ENCODE measurements at regions not wholly inside any gene's neighbourhood (a gene's known extent, or its start where the extent isn't known, plus 50 kb on each side); places are given as distances from the start of the nearest gene placed in this dataset.

GRCh38 chr1:233487408-233487807 lies 126.5 kb upstream of the KCNK1 start:
- Histone ChIP-seq H3K9ac (ENCODE audit: insufficient read depth in 1 of 2, low read length in 2 of 2) (no peak overlapping the region), H3K27ac (ENCODE audit: low read depth in 1 of 2, low read length in 1 of 2) (no peak overlapping the region), H3K4me1 (ENCODE audit: control insufficient read depth in 5 of 5, insufficient read depth in 5 of 5, low read length in 5 of 5) (no peaks in the 10 kb centered on the region), H3K27me3 (ENCODE audit: control insufficient read depth in 3 of 3, insufficient read depth in 3 of 3, low read length in 2 of 3) (no peaks in the 10 kb centered on the region), H3K9me3 (ENCODE audit: control insufficient read depth in 4 of 4, insufficient read depth in 3 of 4, low read length in 3 of 4) (no peaks in the 10 kb centered on the region), H3K36me3 (ENCODE audit: control insufficient read depth in 4 of 4, insufficient read depth in 4 of 4, low read length in 4 of 4) (no peaks in the 10 kb centered on the region), H3K4me3 (no peak overlapping the region)
- DNase-seq, result no peak
- TF ChIP-seq CTCF (IDR thresholded peaks at IDR 0.05; ENCODE audit: control extremely low read depth, extremely low read depth), result no peak
- ATAC-seq (ENCODE audit: insufficient read depth, low FRiP score), result no peak

GRCh38 chr1:233489411-233489810 lies 124.5 kb upstream of the KCNK1 start:
- 82% methylated on average over 4 of the region's 4 CpGs for WGBS, 2 donors
- Histone ChIP-seq H3K27me3 (ENCODE audit: control insufficient read depth in 3 of 3, insufficient read depth in 3 of 3, low read length in 2 of 3) (no peaks in the 10 kb centered on the region), H3K27ac (ENCODE audit: low read depth in 1 of 2, low read length in 1 of 2) (no peak overlapping the region), H3K36me3 (ENCODE audit: control insufficient read depth in 4 of 4, insufficient read depth in 4 of 4, low read length in 4 of 4) (no peaks in the 10 kb centered on the region), H3K9me3 (ENCODE audit: control insufficient read depth in 4 of 4, insufficient read depth in 3 of 4, low read length in 3 of 4) (no peaks in the 10 kb centered on the region), H3K4me1 (ENCODE audit: control insufficient read depth in 5 of 5, insufficient read depth in 5 of 5, low read length in 5 of 5) (no peaks in the 10 kb centered on the region), H3K9ac (ENCODE audit: insufficient read depth in 1 of 2, low read length in 2 of 2) (no peak overlapping the region), H3K4me3 (no peak overlapping the region)
- TF ChIP-seq CTCF (IDR thresholded peaks at IDR 0.05; ENCODE audit: control extremely low read depth, extremely low read depth), result no peak
- ATAC-seq (ENCODE audit: insufficient read depth, low FRiP score), result no peak
- DNase-seq, result no peak

GRCh38 chr1:233490488-233490887 lies 123.4 kb upstream of the KCNK1 start:
- Histone ChIP-seq H3K27me3 (ENCODE audit: control insufficient read depth in 3 of 3, insufficient read depth in 3 of 3, low read length in 2 of 3) (no peaks in the 10 kb centered on the region), H3K36me3 (ENCODE audit: control insufficient read depth in 4 of 4, insufficient read depth in 4 of 4, low read length in 4 of 4) (no peaks in the 10 kb centered on the region), H3K9me3 (ENCODE audit: control insufficient read depth in 4 of 4, insufficient read depth in 3 of 4, low read length in 3 of 4) (no peaks in the 10 kb centered on the region), H3K4me3 (no peak overlapping the region), H3K27ac (ENCODE audit: low read depth in 1 of 2, low read length in 1 of 2) (no peak overlapping the region), H3K9ac (ENCODE audit: insufficient read depth in 1 of 2, low read length in 2 of 2) (no peak overlapping the region), H3K4me1 (ENCODE audit: control insufficient read depth in 5 of 5, insufficient read depth in 5 of 5, low read length in 5 of 5) (no peaks in the 10 kb centered on the region)
- TF ChIP-seq CTCF (IDR thresholded peaks at IDR 0.05; ENCODE audit: control extremely low read depth, extremely low read depth), result no peak
- ATAC-seq (ENCODE audit: insufficient read depth, low FRiP score), result no peak
- DNase-seq, result no peak
- 62 to 64% methylated on average over 2 of the region's 2 CpGs for WGBS, 2 donors

DNA sequence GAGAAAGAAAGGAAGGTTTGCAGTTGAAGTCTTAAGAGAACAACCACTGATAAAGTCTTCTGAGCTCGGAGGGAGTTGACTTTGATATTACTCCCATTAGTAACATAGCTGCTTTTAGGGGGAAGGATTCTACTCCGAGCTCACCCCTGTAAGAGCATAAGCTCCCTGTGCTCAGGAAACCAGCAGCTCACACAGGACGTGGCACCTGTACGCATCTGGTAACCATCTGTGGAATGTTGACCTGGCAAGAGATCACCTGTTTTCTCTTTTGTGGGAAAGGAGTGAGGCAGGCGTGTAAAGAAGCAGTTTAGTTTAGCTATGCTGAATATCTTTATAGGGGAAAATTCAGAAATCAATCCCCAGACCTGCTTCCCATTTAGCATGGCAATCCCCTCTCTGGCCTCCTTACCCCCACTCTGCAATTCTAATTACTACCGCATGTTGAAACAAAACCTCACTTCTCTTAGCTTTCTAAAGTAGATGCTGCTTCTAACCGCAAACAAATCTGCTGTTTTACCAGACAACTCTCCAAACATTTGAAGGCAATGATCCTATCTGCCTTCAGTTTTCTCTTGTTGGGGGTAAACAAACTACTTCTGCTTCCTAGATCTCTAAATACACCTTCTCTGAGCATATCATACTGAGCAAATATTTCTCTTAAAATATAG lies 121.8 kb upstream of the KCNK1 start:
- WGBS, 2 donors, result 58 to 66% methylated on average over 7 of the region's 7 CpGs
- H3K4me3 ChIP-seq, result no peak overlapping the region
- no peaks in the 10 kb centered on the region for H3K4me1 ChIP-seq (ENCODE audit: control insufficient read depth in 5 of 5, insufficient read depth in 5 of 5, low read length in 5 of 5)
- no peak overlapping the region for H3K9ac ChIP-seq (ENCODE audit: insufficient read depth in 1 of 2, low read length in 2 of 2)
- DNase-seq, result no peak
- no peak for ATAC-seq (ENCODE audit: insufficient read depth, low FRiP score)
- H3K27me3 ChIP-seq (ENCODE audit: control insufficient read depth in 3 of 3, insufficient read depth in 3 of 3, low read length in 2 of 3), result no peaks in the 10 kb centered on the region
- H3K36me3 ChIP-seq (ENCODE audit: control insufficient read depth in 4 of 4, insufficient read depth in 4 of 4, low read length in 4 of 4), result no peaks in the 10 kb centered on the region
- TF ChIP-seq CTCF (IDR thresholded peaks at IDR 0.05; ENCODE audit: control extremely low read depth, extremely low read depth), result no peak
- H3K27ac ChIP-seq (ENCODE audit: low read depth in 1 of 2, low read length in 1 of 2), result no peak overlapping the region
- no peaks in the 10 kb centered on the region for H3K9me3 ChIP-seq (ENCODE audit: control insufficient read depth in 4 of 4, insufficient read depth in 3 of 4, low read length in 3 of 4)

All from lung (tissue), 11 donors.